ENCODE measurements at regions not wholly inside any gene's neighbourhood (a gene's known extent, or its start where the extent isn't known, plus 50 kb on each side); places are given as distances from the start of the nearest gene placed in this dataset.

DNA sequence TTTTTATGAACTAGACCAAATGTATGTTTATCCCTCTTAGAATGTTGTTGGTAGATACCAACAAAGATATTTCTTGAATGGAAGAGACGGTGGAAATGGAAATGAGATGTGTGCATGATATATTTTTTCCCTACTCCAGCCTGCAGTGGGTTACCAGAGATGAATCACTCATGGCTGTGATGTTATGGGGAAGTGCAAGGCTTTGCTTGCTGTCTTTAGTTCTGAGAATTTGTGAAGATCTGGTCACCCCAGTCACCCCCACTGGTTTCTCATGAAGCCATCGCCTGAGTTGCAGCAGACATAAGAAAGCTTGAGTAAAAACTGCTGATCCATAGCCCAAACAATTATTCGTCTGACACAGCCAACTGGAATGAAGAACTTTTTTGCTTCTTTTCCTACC is 78.1 kb upstream of the EOMES start:
- TF ChIP-seq CTCF (conservative IDR thresholded peaks at IDR 0.05; ENCODE audit: low read depth, low read length), result no peak
- no peak for TF ChIP-seq EZH2 (IDR thresholded peaks at IDR 0.05; ENCODE audit: low read length, unreplicated experiment)

All from PC-3 (cell line).